ENCODE measurements at regions not wholly inside any gene's neighbourhood (a gene's known extent, or its start where the extent isn't known, plus 50 kb on each side); places are given as distances from the start of the nearest gene placed in this dataset.

GRCh38 chr2:60383401-60384143 is 169.9 kb downstream of the BCL11A start:
- Histone ChIP-seq H3K27ac (ENCODE audit: low read depth, low read length) (no peak overlapping the region), H3K27me3 (ENCODE audit: control insufficient read depth in 2 of 2, insufficient read depth in 2 of 2, low read length in 2 of 2) (no peaks in the 10 kb centered on the region), H3K4me3 (ENCODE audit: low read length) (no peak overlapping the region), H3K4me1 (ENCODE audit: control insufficient read depth in 2 of 2, insufficient read depth in 2 of 2, low read length in 2 of 2) (no peaks in the 10 kb centered on the region), H3K9me3 (ENCODE audit: control insufficient read depth in 2 of 3, low read length in 3 of 3) (no peaks in the 10 kb centered on the region), H3K36me3 (ENCODE audit: control insufficient read depth in 2 of 3, insufficient read depth in 3 of 3, low read length in 3 of 3) (no peaks in the 10 kb centered on the region)
- ATAC-seq (no peak), DNase-seq (no peak)
- no peak overlapping the region for H3K4me3 Mint-ChIP-seq
- no peak overlapping the region for H3K27ac Mint-ChIP-seq
- ChIA-PET POLR2A (no interaction called here), CTCF (no interaction called here)
- intact Hi-C loops (cut with micrococcal nuclease): no loop called here
- H3K27me3 Mint-ChIP-seq: peaks cover 0 to 25% (median 4%) of the 10 kb centered on the region in 5 donors
- peaks cover 0 to 3% (median 0%) of the 10 kb centered on the region in 5 donors for H3K36me3 Mint-ChIP-seq
- H3K9me3 Mint-ChIP-seq: no peaks in the 10 kb centered on the region
- H3K4me1 Mint-ChIP-seq: peaks cover 0 to 8% (median 0%) of the 10 kb centered on the region in 7 donors

DNA sequence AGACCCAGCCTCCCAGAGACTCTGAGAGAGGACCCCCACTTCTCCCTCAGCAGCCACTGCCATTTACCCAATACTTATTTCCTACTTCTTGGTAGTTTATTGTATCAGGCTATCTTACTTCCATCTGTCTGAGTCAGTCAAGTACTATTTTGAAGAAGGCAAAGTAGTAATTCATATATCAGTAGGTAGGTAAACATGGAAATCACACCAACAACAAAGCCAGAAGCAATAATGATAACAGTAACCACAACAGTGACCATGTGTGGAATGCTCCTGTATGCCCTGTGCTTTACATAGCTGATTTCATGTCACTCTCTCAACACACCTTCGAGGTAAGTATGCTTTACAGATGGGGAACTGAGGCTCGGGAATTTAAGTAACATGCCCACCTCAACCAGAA is 173.0 kb downstream of the BCL11A start:
- no peaks in the 10 kb centered on the region for H3K9me3 Mint-ChIP-seq
- ChIA-PET CTCF (no interaction called here), POLR2A (no interaction called here)
- DNase-seq (no peak), ATAC-seq (no peak)
- H3K27ac Mint-ChIP-seq: no peak overlapping the region
- H3K4me1 ChIP-seq (ENCODE audit: control insufficient read depth in 2 of 2, insufficient read depth in 2 of 2, low read length in 2 of 2): no peaks in the 10 kb centered on the region
- H3K9me3 ChIP-seq (ENCODE audit: control insufficient read depth in 2 of 3, low read length in 3 of 3): no peaks in the 10 kb centered on the region
- H3K4me3 Mint-ChIP-seq: no peak overlapping the region
- no peak overlapping the region for H3K27ac ChIP-seq (ENCODE audit: low read depth, low read length)
- intact Hi-C loops (cut with micrococcal nuclease): no loop called here
- no peaks in the 10 kb centered on the region for H3K36me3 ChIP-seq (ENCODE audit: control insufficient read depth in 2 of 3, insufficient read depth in 3 of 3, low read length in 3 of 3)
- peaks cover 0 to 23% (median 4%) of the 10 kb centered on the region in 5 donors for H3K27me3 Mint-ChIP-seq
- peaks cover 0 to 3% (median 0%) of the 10 kb centered on the region in 5 donors for H3K36me3 Mint-ChIP-seq
- H3K4me3 ChIP-seq (ENCODE audit: low read length): no peak overlapping the region
- H3K4me1 Mint-ChIP-seq: peaks cover 0 to 8% (median 0%) of the 10 kb centered on the region in 7 donors
- no peaks in the 10 kb centered on the region for H3K27me3 ChIP-seq (ENCODE audit: control insufficient read depth in 2 of 2, insufficient read depth in 2 of 2, low read length in 2 of 2)

DNA sequence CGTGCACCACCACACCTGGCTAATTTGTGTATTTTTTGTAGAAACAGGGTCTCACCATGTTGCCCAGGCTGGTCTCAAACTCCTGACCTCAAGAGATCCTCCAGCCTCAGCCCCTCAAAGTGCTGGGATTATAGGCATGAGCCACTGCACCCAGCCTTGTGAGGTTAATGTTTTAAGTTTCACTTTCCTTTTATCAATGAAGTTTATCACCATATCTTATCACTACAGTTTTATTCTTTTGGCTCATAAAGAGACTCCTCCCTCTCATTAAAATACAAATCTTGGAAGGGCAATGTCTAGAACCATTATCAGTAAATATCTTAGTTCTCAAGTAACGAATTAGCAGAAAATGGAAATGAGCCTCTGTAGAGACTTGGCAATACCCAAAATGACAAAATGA is 173.8 kb downstream of the BCL11A start:
- Histone ChIP-seq H3K27me3 (ENCODE audit: control insufficient read depth in 2 of 2, insufficient read depth in 2 of 2, low read length in 2 of 2) (no peaks in the 10 kb centered on the region), H3K9me3 (ENCODE audit: control insufficient read depth in 2 of 3, low read length in 3 of 3) (no peaks in the 10 kb centered on the region), H3K27ac (ENCODE audit: low read depth, low read length) (no peak overlapping the region), H3K4me1 (ENCODE audit: control insufficient read depth in 2 of 2, insufficient read depth in 2 of 2, low read length in 2 of 2) (no peaks in the 10 kb centered on the region), H3K36me3 (ENCODE audit: control insufficient read depth in 2 of 3, insufficient read depth in 3 of 3, low read length in 3 of 3) (no peaks in the 10 kb centered on the region), H3K4me3 (ENCODE audit: low read length) (no peak overlapping the region)
- H3K4me1 Mint-ChIP-seq: peaks cover 0 to 8% (median 0%) of the 10 kb centered on the region in 7 donors
- H3K9me3 Mint-ChIP-seq: no peaks in the 10 kb centered on the region
- H3K27me3 Mint-ChIP-seq: peaks cover 0 to 23% (median 4%) of the 10 kb centered on the region in 5 donors
- no peak overlapping the region for H3K4me3 Mint-ChIP-seq
- no peak overlapping the region for H3K27ac Mint-ChIP-seq
- POLR2A ChIA-PET: no interaction called here
- CTCF ChIA-PET: no interaction called here
- intact Hi-C loops (cut with micrococcal nuclease): no loop called here
- no peak for DNase-seq
- no peak for ATAC-seq
- peaks cover 0 to 3% (median 0%) of the 10 kb centered on the region in 5 donors for H3K36me3 Mint-ChIP-seq

DNA sequence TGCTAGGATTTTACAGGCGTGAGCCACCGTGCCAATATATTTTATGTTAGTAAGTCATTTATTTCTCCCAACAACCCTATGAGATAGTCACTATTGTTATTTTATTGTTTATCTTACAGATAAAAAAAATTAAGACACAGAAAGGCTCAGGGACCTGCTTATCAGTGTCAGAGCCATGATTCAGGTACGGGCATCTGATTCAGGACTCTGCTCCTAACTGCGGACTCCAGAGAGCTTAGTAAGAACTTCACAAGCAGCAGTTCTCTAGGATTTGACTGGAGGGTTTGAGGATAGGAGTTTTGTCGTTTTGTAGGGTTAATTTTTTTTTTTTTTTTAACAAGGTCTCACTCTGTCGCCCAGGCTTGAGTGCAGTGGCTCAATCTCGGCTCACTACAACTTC is 174.2 kb downstream of the BCL11A start:
- POLR2A ChIA-PET: no interaction called here

DNA sequence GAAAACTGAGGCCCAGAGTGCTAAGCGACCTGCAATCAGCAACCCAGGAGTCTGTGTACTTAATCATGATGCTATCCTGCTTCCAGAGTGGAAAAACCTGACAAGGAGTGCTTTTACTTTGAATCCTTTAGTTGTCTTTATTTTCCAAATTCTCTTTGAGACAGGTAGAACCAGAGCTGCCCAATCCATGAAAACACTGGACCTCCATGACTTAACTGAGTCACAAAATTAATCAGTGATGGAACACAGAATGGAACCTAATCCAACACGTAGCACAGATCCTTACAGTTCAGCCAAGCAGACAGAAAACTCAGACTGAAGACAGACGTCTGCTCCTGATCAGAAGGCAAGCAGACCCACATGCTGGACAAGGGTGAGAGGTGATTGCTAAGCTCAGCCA is 175.6 kb downstream of the BCL11A start:
- peaks cover 0 to 3% (median 0%) of the 10 kb centered on the region in 5 donors for H3K36me3 Mint-ChIP-seq
- ChIA-PET CTCF (no interaction called here), POLR2A (no interaction called here)
- H3K27me3 ChIP-seq (ENCODE audit: control insufficient read depth in 2 of 2, insufficient read depth in 2 of 2, low read length in 2 of 2): no peaks in the 10 kb centered on the region
- H3K27ac ChIP-seq (ENCODE audit: low read depth, low read length): no peak overlapping the region
- no peak overlapping the region for H3K4me3 Mint-ChIP-seq
- no peak for DNase-seq
- intact Hi-C loops (cut with micrococcal nuclease): no loop called here
- peaks cover 0 to 8% (median 0%) of the 10 kb centered on the region in 7 donors for H3K4me1 Mint-ChIP-seq
- no peaks in the 10 kb centered on the region for H3K36me3 ChIP-seq (ENCODE audit: control insufficient read depth in 2 of 3, insufficient read depth in 3 of 3, low read length in 3 of 3)
- no peak overlapping the region for H3K4me3 ChIP-seq (ENCODE audit: low read length)
- no peaks in the 10 kb centered on the region for H3K9me3 Mint-ChIP-seq
- H3K4me1 ChIP-seq (ENCODE audit: control insufficient read depth in 2 of 2, insufficient read depth in 2 of 2, low read length in 2 of 2): no peaks in the 10 kb centered on the region
- no peak overlapping the region for H3K27ac Mint-ChIP-seq
- ATAC-seq: no peak
- H3K9me3 ChIP-seq (ENCODE audit: control insufficient read depth in 2 of 3, low read length in 3 of 3): no peaks in the 10 kb centered on the region
- peaks cover 0 to 14% (median 4%) of the 10 kb centered on the region in 5 donors for H3K27me3 Mint-ChIP-seq

More for the DNA sequence above, 174.2 kb downstream of the BCL11A start:
- Mint-ChIP-seq H3K27me3 (peaks cover 0 to 23% (median 4%) of the 10 kb centered on the region in 5 donors), H3K27ac (no peak overlapping the region), H3K36me3 (peaks cover 0 to 3% (median 0%) of the 10 kb centered on the region in 5 donors), H3K4me1 (peaks cover 0 to 8% (median 0%) of the 10 kb centered on the region in 7 donors), H3K4me3 (no peak overlapping the region), H3K9me3 (no peaks in the 10 kb centered on the region)
- no peaks in the 10 kb centered on the region for H3K27me3 ChIP-seq (ENCODE audit: control insufficient read depth in 2 of 2, insufficient read depth in 2 of 2, low read length in 2 of 2)
- CTCF ChIA-PET: no interaction called here
- ATAC-seq (no peak), DNase-seq (no peak)
- H3K9me3 ChIP-seq (ENCODE audit: control insufficient read depth in 2 of 3, low read length in 3 of 3): no peaks in the 10 kb centered on the region
- H3K27ac ChIP-seq (ENCODE audit: low read depth, low read length): no peak overlapping the region
- no peak overlapping the region for H3K4me3 ChIP-seq (ENCODE audit: low read length)
- intact Hi-C loops (cut with micrococcal nuclease): no loop called here
- H3K4me1 ChIP-seq (ENCODE audit: control insufficient read depth in 2 of 2, insufficient read depth in 2 of 2, low read length in 2 of 2): no peaks in the 10 kb centered on the region
- no peaks in the 10 kb centered on the region for H3K36me3 ChIP-seq (ENCODE audit: control insufficient read depth in 2 of 3, insufficient read depth in 3 of 3, low read length in 3 of 3)

GRCh38 chr2:60376252-60376651 is 177.2 kb downstream of the BCL11A start:
- peaks cover 0 to 8% (median 0%) of the 10 kb centered on the region in 7 donors for H3K4me1 Mint-ChIP-seq
- no peaks in the 10 kb centered on the region for H3K36me3 ChIP-seq (ENCODE audit: control insufficient read depth in 2 of 3, insufficient read depth in 3 of 3, low read length in 3 of 3)
- no peak overlapping the region for H3K27ac Mint-ChIP-seq
- no peaks in the 10 kb centered on the region for H3K27me3 ChIP-seq (ENCODE audit: control insufficient read depth in 2 of 2, insufficient read depth in 2 of 2, low read length in 2 of 2)
- ChIA-PET POLR2A (no interaction called here), CTCF (no interaction called here)
- no peaks in the 10 kb centered on the region for H3K9me3 ChIP-seq (ENCODE audit: control insufficient read depth in 2 of 3, low read length in 3 of 3)
- H3K36me3 Mint-ChIP-seq: no peaks in the 10 kb centered on the region
- ATAC-seq: no peak
- DNase-seq: no peak
- H3K27me3 Mint-ChIP-seq: peaks cover 0 to 7% (median 0%) of the 10 kb centered on the region in 5 donors
- H3K4me3 Mint-ChIP-seq: peak overlapping the region in 1 of 10 donors; percentile 6
- no peaks in the 10 kb centered on the region for H3K9me3 Mint-ChIP-seq
- intact Hi-C loops (cut with micrococcal nuclease): no loop called here
- no peak overlapping the region for H3K27ac ChIP-seq (ENCODE audit: low read depth, low read length)
- H3K4me3 ChIP-seq (ENCODE audit: low read length): no peak overlapping the region
- H3K4me1 ChIP-seq (ENCODE audit: control insufficient read depth in 2 of 2, insufficient read depth in 2 of 2, low read length in 2 of 2): no peaks in the 10 kb centered on the region

DNA sequence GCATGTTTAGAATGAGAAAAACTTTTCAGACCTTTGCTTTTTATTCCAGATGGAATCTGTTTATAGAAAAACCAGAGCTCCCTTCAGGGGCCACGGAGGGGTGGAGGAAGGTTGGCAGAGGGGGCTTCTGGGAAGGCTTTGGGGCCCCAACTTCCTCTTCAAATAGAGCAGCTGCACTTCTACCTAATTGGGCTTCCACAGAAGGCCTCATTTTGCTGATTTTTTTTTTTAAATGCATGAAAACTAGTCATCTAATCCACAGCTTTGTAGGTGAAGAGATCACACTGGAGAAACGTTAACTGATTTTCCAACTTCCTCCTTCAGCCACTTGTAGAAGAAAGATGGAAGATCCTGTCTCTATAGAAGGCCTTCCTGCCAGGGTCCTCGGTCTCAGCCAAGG is 181.8 kb downstream of the BCL11A start:
- Mint-ChIP-seq H3K27ac (no peak overlapping the region), H3K9me3 (no peaks in the 10 kb centered on the region), H3K4me1 (peaks cover 0 to 9% (median 2%) of the 10 kb centered on the region in 7 donors), H3K4me3 (no peak overlapping the region), H3K27me3 (peaks cover 0 to 11% (median 0%) of the 10 kb centered on the region in 5 donors), H3K36me3 (no peaks in the 10 kb centered on the region)
- ATAC-seq (no peak), DNase-seq (no peak)
- no peaks in the 10 kb centered on the region for H3K4me1 ChIP-seq (ENCODE audit: control insufficient read depth in 2 of 2, insufficient read depth in 2 of 2, low read length in 2 of 2)
- no peak overlapping the region for H3K4me3 ChIP-seq (ENCODE audit: low read length)
- H3K9me3 ChIP-seq (ENCODE audit: control insufficient read depth in 2 of 3, low read length in 3 of 3): no peaks in the 10 kb centered on the region
- CTCF ChIA-PET: interaction anchor here (0.6 kb wide), 1 partner anchor 273 kb away, joined by 4 read pairs; no protein-coding TSS in a partner anchor
- POLR2A ChIA-PET: no interaction called here
- no peaks in the 10 kb centered on the region for H3K27me3 ChIP-seq (ENCODE audit: control insufficient read depth in 2 of 2, insufficient read depth in 2 of 2, low read length in 2 of 2)
- no peak overlapping the region for H3K27ac ChIP-seq (ENCODE audit: low read depth, low read length)
- intact Hi-C loops (cut with micrococcal nuclease): no loop called here
- H3K36me3 ChIP-seq (ENCODE audit: control insufficient read depth in 2 of 3, insufficient read depth in 3 of 3, low read length in 3 of 3): no peaks in the 10 kb centered on the region

Measured in naive thymus-derived CD4-positive, alpha-beta T cell (primary cell).